ENCODE measurements at regions not wholly inside any gene's neighbourhood (a gene's known extent, or its start where the extent isn't known, plus 50 kb on each side); places are given as distances from the start of the nearest gene placed in this dataset.
"Not testable (repeated sequence)": the region's sequence is repeated elsewhere in the genome, so short reads cannot be mapped to it uniquely, and the experiment has no call there.

DNA sequence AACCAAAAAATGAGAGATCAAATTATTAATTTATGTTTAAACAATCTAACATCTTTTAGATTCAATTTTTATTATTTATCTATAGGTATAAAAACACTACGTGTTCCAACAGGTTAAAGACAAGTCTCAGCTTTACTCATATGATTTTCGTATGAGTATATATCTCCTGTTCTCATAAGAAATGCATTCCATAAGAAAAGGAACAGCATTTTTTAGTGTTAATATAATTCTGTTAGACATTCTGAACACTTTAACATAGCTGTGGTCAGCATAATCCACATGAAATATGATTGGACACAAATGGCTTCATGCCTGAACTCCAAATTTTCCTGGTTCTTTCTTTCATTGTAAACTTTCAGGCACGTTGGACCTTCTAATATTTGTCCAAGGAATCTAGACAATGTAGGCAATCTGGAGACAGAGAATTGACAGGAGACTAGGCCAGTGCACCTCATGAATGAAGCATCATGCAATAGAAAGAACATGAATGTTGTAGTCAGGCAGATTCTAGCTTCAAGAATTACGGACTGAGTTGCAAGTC is 1122.0 kb upstream of the ALCAM start:
- peak; percentile 19 to 21 for DNase-seq (ENCODE audit: low read depth in 2 of 2)

GRCh38 chr3:104245261-104245660 is 1121.4 kb upstream of the ALCAM start:
- no peak for DNase-seq (ENCODE audit: low read depth in 2 of 2)

- DNase-seq (ENCODE audit: low read depth in 2 of 2) = no peak
These were observed 1120.7 kb upstream of the ALCAM start for GRCh38 chr3:104245981-104246380.

- DNase-seq (ENCODE audit: low read depth in 2 of 2) = no peak
These were observed 1109.2 kb upstream of the ALCAM start for GRCh38 chr3:104257486-104257885.

GRCh38 chr3:104263477-104263876 is 1103.2 kb upstream of the ALCAM start:
- DNase-seq (ENCODE audit: low read depth in 2 of 2) = no peak

GRCh38 chr3:104266219-104266618 is 1100.5 kb upstream of the ALCAM start:
- not testable (repeated sequence) for DNase-seq (ENCODE audit: low read depth in 2 of 2)

DNA sequence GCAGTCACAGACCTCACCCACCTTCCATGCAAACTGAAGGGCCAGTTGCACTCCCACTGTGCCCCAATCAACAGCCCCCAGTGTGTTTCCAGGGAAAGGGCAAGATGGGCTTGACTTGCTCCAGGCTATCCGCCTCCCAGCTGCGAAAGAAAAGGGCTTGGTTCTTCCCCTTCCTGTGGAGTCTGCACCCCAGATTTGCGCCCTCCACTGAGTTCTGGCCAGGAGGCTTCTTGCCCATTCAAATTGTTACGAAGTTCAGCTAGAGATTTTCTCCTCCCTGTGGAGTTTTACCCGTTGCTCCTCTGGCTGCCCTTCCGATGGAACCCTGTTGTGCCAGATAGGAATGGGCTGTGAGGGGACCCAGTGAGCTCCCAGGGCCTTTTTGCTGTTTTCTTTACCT is 1096.9 kb upstream of the ALCAM start:
- DNase-seq (ENCODE audit: low read depth in 2 of 2) = no peak

- peak; percentile 12 to 18 for DNase-seq (ENCODE audit: low read depth in 2 of 2)
These were observed 1093.6 kb upstream of the ALCAM start for GRCh38 chr3:104273046-104273649.

- DNase-seq (ENCODE audit: low read depth in 2 of 2) = no peak
These were observed 1091.5 kb upstream of the ALCAM start for GRCh38 chr3:104275199-104275598.

GRCh38 chr3:104279617-104280016 is 1087.1 kb upstream of the ALCAM start:
- peak in 1 of 2 experiments; percentile 5 for DNase-seq (ENCODE audit: low read depth in 2 of 2)

- DNase-seq (ENCODE audit: low read depth in 2 of 2) = no peak
These were observed 1085.0 kb upstream of the ALCAM start for GRCh38 chr3:104281713-104282112.

- no peak for DNase-seq (ENCODE audit: low read depth in 2 of 2)
These were observed 1080.1 kb upstream of the ALCAM start for GRCh38 chr3:104286645-104287044.

GRCh38 chr3:104291437-104291851 is 1075.3 kb upstream of the ALCAM start:
- DNase-seq (ENCODE audit: low read depth in 2 of 2) = no peak

GRCh38 chr3:104291878-104292277 is 1074.8 kb upstream of the ALCAM start:
- no peak for DNase-seq (ENCODE audit: low read depth in 2 of 2)

DNA sequence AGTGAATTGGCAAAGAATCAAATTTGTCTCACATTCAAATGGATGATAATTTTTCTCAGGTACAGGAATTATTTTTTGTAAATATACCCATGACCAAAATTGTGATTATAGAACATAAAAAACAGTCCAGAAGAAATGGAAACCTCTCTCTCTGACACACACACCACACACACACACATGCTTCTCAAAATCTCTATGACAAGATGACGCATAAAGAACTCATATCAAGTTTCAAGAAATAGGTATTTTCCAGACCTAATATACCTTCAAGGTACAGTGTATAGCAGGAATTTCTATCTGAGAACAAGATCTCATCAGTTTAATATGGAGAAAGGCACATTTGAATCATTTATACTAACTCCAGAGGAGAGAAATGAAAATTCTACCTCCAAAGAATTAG is 1069.1 kb upstream of the ALCAM start:
- DNase-seq (ENCODE audit: low read depth in 2 of 2) = no peak

GRCh38 chr3:104298662-104299061 is 1068.0 kb upstream of the ALCAM start:
- DNase-seq (ENCODE audit: low read depth in 2 of 2) = no peak

DNA sequence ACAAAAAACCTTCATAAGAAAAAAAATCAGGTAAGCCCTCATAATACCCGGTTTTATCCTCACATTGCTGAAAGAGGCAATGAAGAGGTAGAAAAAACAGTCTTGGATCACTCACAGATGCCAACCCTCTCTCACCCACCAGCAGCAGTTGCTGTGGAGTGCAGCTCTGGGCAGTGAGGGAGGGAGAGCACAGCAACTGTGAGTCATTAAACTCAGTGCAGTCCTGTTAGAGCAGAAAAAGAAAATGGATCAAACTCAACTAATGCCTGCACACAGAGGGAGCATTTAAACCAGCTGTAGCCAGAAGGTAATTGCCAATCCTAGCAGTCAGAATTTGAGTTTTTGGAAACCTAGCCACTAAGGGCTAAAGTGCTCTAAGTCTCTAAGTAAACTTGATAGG is 1050.6 kb upstream of the ALCAM start:
- DNase-seq (ENCODE audit: low read depth in 2 of 2) = no peak

DNA sequence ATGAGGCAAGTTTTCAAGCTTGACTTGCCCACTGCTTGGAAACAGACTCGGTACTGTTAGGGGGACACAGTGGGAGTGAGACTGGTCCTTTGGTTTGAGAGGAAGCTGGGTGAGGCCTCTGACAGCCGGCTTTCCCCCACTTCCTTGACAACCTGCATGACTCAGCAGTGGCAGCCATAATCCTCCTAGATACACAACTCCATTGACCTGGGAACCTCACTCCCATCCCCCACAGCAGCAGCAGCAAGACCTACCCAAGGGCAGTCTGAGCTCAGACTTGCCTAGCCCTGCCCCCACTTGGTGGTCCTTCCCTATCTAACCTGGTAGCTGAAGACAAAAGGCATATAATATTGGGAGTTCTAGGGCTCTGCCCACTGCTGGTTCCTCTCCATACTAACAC is 1043.5 kb upstream of the ALCAM start:
- DNase-seq (ENCODE audit: low read depth in 2 of 2) = no peak

DNA sequence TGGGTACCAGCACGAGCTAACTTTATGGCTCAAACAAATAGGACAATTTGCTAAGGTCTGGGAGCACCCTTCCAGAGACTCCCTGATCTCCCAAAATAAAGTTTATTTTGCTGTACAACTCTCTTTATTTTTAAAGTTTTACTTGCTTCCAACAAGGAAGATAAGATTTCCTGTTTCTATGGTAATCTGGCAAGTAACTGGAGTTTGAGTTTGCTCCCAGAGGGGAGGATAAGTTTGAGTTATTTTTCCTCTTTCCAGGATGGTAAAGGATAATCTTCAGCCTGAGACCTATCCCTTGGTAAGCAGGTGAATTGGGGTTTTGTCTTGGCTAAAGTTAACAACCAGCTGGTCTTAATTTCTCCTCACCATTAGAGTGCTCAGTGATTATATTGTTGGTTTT is 1019.4 kb upstream of the ALCAM start:
- no peak for DNase-seq (ENCODE audit: low read depth in 2 of 2)

- no peak for DNase-seq (ENCODE audit: low read depth in 2 of 2)
These were observed 1016.9 kb upstream of the ALCAM start for GRCh38 chr3:104349836-104350235.

- no peak for DNase-seq (ENCODE audit: low read depth in 2 of 2)
These were observed 1012.8 kb upstream of the ALCAM start for GRCh38 chr3:104353951-104354350.

DNA sequence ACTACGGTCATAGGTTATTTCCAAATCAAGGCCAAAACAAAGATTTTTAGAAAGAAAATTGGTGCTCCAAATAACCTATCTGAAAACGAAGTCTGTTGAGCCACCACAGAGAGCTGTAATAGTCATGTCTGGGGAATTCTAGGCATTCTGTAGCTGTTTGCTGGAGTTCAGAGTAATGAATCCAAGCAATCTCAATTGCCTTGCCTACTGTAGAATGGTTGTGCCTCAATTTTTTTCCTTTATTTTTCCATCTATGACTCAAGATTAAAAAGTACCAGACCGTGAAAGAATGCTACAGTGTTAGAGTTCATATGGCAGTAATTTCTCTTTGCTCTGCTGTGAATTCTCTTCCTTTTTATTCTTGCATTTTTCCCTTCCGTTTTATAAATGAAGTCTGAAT is 1007.2 kb upstream of the ALCAM start:
- DNase-seq (ENCODE audit: low read depth in 2 of 2) = peak; percentile 83 to 88

- DNase-seq (ENCODE audit: low read depth in 2 of 2) = no peak
These were observed 1006.7 kb upstream of the ALCAM start for GRCh38 chr3:104360038-104360437.

DNA sequence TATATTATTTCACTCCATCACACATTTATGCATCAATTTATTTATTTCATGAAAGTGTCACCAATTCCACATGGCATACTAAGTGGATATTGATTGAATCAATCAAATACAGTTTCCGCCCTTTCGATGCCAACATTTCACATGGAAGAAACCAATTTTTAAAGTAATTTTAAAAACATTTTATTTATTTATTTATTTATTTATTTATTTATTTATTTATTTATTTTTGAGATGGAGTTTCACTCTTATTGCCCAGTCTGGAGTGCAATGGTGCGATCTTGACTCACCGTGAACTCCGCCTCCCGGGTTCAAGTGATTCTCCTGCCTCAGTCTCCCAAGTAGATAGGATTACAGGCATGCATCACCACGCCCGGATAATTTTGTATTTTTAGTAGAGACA is 1005.0 kb upstream of the ALCAM start:
- DNase-seq (ENCODE audit: low read depth in 2 of 2) = not testable (repeated sequence)

All from fibroblast of skin of left biceps (primary cell).